Dermis microvascular lymphatic vessel endothelial cell (primary cell): ENCODE measurements at regions not wholly inside any gene's neighbourhood (a gene's known extent, or its start where the extent isn't known, plus 50 kb on each side); places are given as distances from the start of the nearest gene placed in this dataset.

ENCODE experiments used
- DNase-seq, 2 donors: peaks; one replicate each; pipeline versions ENCODE4 v3.0.0 to v3.0.0-alpha.2; 2010; ENCODE audit warnings: low read depth in 2 of 2

GRCh38 chr4:120432301-120432860 lies 365.7 kb upstream of the MAD2L1 start:
- DNase-seq: no peak

GRCh38 chr4:120431180-120431579 lies 364.5 kb upstream of the MAD2L1 start:
- DNase-seq: no peak

GRCh38 chr4:120418146-120418545 lies 351.5 kb upstream of the MAD2L1 start:
- DNase-seq: no peak

- DNase-seq: no peak
These were observed 349.2 kb upstream of the MAD2L1 start for GRCh38 chr4:120415896-120416295.

GRCh38 chr4:120406960-120407359 lies 340.3 kb upstream of the MAD2L1 start:
- DNase-seq: no peak

GRCh38 chr4:120403296-120403695 lies 336.6 kb upstream of the MAD2L1 start:
- no peak for DNase-seq

- DNase-seq: no peak
These were observed 333.8 kb upstream of the MAD2L1 start for GRCh38 chr4:120400441-120400840.

GRCh38 chr4:120399826-120400225 lies 333.2 kb upstream of the MAD2L1 start:
- DNase-seq: no peak

- no peak for DNase-seq
These were observed 329.1 kb upstream of the MAD2L1 start for GRCh38 chr4:120395746-120396145.

- DNase-seq: no peak
These were observed 289.2 kb upstream of the MAD2L1 start for GRCh38 chr4:120355881-120356280.

- DNase-seq: no peak
These were observed 287.7 kb upstream of the MAD2L1 start for GRCh38 chr4:120354381-120354780.

GRCh38 chr4:120353235-120353634 lies 286.6 kb upstream of the MAD2L1 start:
- DNase-seq: no peak

- DNase-seq: no peak
These were observed 286.1 kb upstream of the MAD2L1 start for GRCh38 chr4:120352739-120353138.

GRCh38 chr4:120348948-120349347 lies 282.3 kb upstream of the MAD2L1 start:
- DNase-seq: no peak

- no peak for DNase-seq
These were observed 281.9 kb upstream of the MAD2L1 start for GRCh38 chr4:120348521-120348920.

- DNase-seq: no peak
These were observed 265.1 kb upstream of the MAD2L1 start for GRCh38 chr4:120331486-120332370.

- DNase-seq: no peak
These were observed 262.7 kb upstream of the MAD2L1 start for GRCh38 chr4:120329386-120329785.

GRCh38 chr4:120327276-120327675 lies 260.6 kb upstream of the MAD2L1 start:
- DNase-seq: no peak

- no peak for DNase-seq
These were observed 252.6 kb upstream of the MAD2L1 start for GRCh38 chr4:120319046-120319767.

- no peak for DNase-seq
These were observed 251.7 kb upstream of the MAD2L1 start for GRCh38 chr4:120318196-120318846.

GRCh38 chr4:120317713-120318112 lies 251.1 kb upstream of the MAD2L1 start:
- DNase-seq: no peak

GRCh38 chr4:120316416-120316815 lies 249.8 kb upstream of the MAD2L1 start:
- DNase-seq: no peak
